HL-60 (cell line): ENCODE measurements at regions not wholly inside any gene's neighbourhood (a gene's known extent, or its start where the extent isn't known, plus 50 kb on each side); places are given as distances from the start of the nearest gene placed in this dataset.

ENCODE experiments used
- POLR2AphosphoS5 ChIP-seq: IDR thresholded peaks from 2 replicates; pipeline ENCODE4 v1.6.1; 2012; ENCODE audit warnings: low read depth
- TF ChIP-seq, protein P1 (sequence below): IDR thresholded peaks from one replicate; pipeline ENCODE4 v1.5.1; 2011; ENCODE audit warnings: low read length, control low read depth, inconsistent platforms; ENCODE audit not compliant: insufficient read depth

DNA sequence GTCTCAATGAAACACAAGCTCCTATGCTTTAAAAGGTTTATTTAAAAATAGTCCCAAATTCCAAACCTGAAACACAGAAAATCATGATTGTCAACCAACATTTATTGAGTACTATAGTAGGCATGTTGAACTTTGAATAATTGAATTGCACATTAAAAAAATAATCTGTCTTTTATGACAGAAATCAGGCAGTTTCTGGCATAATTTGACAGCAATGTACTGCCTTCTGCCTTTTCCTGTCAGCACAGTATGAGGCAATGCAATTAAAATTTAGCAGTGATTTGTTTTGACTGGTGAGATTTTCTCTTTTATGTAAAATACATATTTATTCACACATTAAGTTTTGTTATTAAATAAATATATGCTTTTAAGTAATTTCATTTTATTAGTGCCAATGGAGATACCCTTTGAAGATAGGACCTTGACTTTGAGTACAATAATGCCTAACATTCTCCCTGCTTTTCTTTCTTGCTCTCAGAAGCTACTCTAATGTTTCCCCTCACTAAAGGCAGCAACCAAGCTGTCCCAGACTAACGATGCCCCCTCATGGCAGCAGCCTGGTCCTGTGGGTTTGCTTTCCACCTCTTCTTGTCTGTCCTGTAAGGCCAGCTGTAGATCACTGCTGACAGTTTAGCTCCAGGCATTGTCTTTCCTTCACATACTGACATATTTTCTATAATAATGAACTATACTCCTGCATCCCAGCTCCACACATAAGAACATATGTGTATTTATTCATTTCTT, 346.7 kb downstream of the IL20RB start:
- TF ChIP-seq, protein P1, sequence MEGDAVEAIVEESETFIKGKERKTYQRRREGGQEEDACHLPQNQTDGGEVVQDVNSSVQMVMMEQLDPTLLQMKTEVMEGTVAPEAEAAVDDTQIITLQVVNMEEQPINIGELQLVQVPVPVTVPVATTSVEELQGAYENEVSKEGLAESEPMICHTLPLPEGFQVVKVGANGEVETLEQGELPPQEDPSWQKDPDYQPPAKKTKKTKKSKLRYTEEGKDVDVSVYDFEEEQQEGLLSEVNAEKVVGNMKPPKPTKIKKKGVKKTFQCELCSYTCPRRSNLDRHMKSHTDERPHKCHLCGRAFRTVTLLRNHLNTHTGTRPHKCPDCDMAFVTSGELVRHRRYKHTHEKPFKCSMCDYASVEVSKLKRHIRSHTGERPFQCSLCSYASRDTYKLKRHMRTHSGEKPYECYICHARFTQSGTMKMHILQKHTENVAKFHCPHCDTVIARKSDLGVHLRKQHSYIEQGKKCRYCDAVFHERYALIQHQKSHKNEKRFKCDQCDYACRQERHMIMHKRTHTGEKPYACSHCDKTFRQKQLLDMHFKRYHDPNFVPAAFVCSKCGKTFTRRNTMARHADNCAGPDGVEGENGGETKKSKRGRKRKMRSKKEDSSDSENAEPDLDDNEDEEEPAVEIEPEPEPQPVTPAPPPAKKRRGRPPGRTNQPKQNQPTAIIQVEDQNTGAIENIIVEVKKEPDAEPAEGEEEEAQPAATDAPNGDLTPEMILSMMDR, result no peak
- TF ChIP-seq POLR2AphosphoS5, result no peak
